H1 (cell line): ENCODE measurements at regions not wholly inside any gene's neighbourhood (a gene's known extent, or its start where the extent isn't known, plus 50 kb on each side); places are given as distances from the start of the nearest gene placed in this dataset.

Experiments used
- CTCF ChIA-PET: fragments of 300-600 bp; sonication (Branson Sonifier 250); formaldehyde crosslinking; loops from one replicate; lab custom pipeline; 2021; ENCODE audit not compliant: partially characterized antibody; lab: Charles Lee
- POLR2A ChIA-PET: fragments of 300-600 bp; sonication (Branson Sonifier 250); formaldehyde crosslinking; loops from one replicate; lab custom pipeline; 2021; ENCODE audit warnings: inconsistent platforms; ENCODE audit not compliant: partially characterized antibody; lab: Charles Lee
- DNase-seq, 2 experiments: peaks; one replicate each; pipeline versions ENCODE4 v3.0.0 to v3.0.0-alpha.2; 2010 to 2022; ENCODE audit warnings: low spot score in 2 of 2, low read depth in 1 of 2, mixed read lengths in 1 of 2
- FAIRE-seq: peaks from 2 replicates; lab custom pipeline; 2011; peaks lifted over from hg19 to GRCh38; lab: Jason Lieb, UNC
- H2AFZ ChIP-seq: 2 replicates; pipeline ENCODE4 v1.8.1; 2012; ENCODE audit warnings: low read length, inconsistent platforms
- H2AK5ac ChIP-seq: 2 replicates; pipeline ENCODE4 v1.6.1; 2013; ENCODE audit warnings: low read depth, low read length
- H2BK120ac ChIP-seq: replicated peaks from 2 replicates; pipeline ENCODE3; 2013; ENCODE audit warnings: low read depth, low read length, inconsistent platforms
- H2BK12ac ChIP-seq: 2 replicates; pipeline ENCODE4 v1.6.1; 2013; ENCODE audit warnings: low read depth, low read length
- H2BK15ac ChIP-seq: 2 replicates; pipeline ENCODE4 v1.6.1; 2013; ENCODE audit warnings: low read length
- H2BK20ac ChIP-seq: 2 replicates; pipeline ENCODE4 v1.6.1; 2013; ENCODE audit warnings: low read length
- H2BK5ac ChIP-seq: 2 replicates; pipeline ENCODE4 v1.6.1; 2013; ENCODE audit warnings: low read depth, low read length
- H3K14ac ChIP-seq: 2 replicates; pipeline ENCODE4 v1.6.1; 2013; ENCODE audit warnings: inconsistent platforms; ENCODE audit not compliant: insufficient read length
- H3K18ac ChIP-seq: 2 replicates; pipeline ENCODE4 v1.6.1; 2013; ENCODE audit warnings: low read length; ENCODE audit errors: extremely low read depth
- H3K23ac ChIP-seq: 2 replicates; pipeline ENCODE4 v1.6.1; 2013; ENCODE audit warnings: inconsistent platforms; ENCODE audit not compliant: insufficient read length
- H3K23me2 ChIP-seq: 2 replicates; pipeline ENCODE4 v1.6.1; 2013; ENCODE audit warnings: low read depth, low read length
- H3K27ac ChIP-seq: 2 replicates; pipeline ENCODE4 v1.6.1; 2011; ENCODE audit warnings: low read depth, low read length, inconsistent platforms
- H3K27me3 ChIP-seq, 4 experiments: replicated peaks in 1 of 4; 1 replicate in 1 of 4; 2 replicates in 3 of 4; pipeline versions ENCODE4 v1.6.1 to v1.8.1; 2011 to 2013; ENCODE audit warnings: low read length in 3 of 4, mild to moderate bottlenecking in 3 of 4, inconsistent platforms in 2 of 4, mixed read lengths in 2 of 4, moderate library complexity in 1 of 4; ENCODE audit not compliant: control insufficient read depth in 3 of 4, insufficient read depth in 3 of 4; ENCODE audit errors: extremely low read depth in 1 of 4
- H3K36me3 ChIP-seq, 4 experiments: 2 replicates each; pipeline versions ENCODE4 v1.6.1 to v1.8.1; 2011 to 2013; ENCODE audit warnings: mild to moderate bottlenecking in 4 of 4, low read length in 3 of 4, moderate library complexity in 2 of 4, control low read depth in 1 of 4, inconsistent platforms in 1 of 4; ENCODE audit not compliant: insufficient read depth in 4 of 4, control insufficient read depth in 2 of 4
- H3K4ac ChIP-seq: replicated peaks from 2 replicates; pipeline ENCODE3; 2013; ENCODE audit warnings: low read length, low read depth, mixed read lengths, inconsistent platforms; ENCODE audit not compliant: insufficient read length
- H3K4me1 ChIP-seq, 4 experiments: replicated peaks in 1 of 4; 1 replicate in 1 of 4; 2 replicates in 3 of 4; pipeline versions ENCODE4 v1.6.1 to v1.8.1; 2011 to 2013; ENCODE audit warnings: low read length in 3 of 4, inconsistent platforms in 2 of 4, mixed read lengths in 1 of 4; ENCODE audit not compliant: insufficient read depth in 4 of 4, control insufficient read depth in 3 of 4
- H3K4me2 ChIP-seq, 2 experiments: 2 replicates each; pipeline versions ENCODE4 v1.6.1 to v1.8.1; 2011 to 2013; ENCODE audit warnings: low read depth in 2 of 2, low read length in 2 of 2, control low read depth in 1 of 2, inconsistent platforms in 1 of 2, mild to moderate bottlenecking in 1 of 2; ENCODE audit not compliant: insufficient read depth in 1 of 2
- H3K4me3 ChIP-seq, 4 experiments: fragments of 200-600, 300-600 bp in 1 of 4; sonication (generic), shearing (Covaris generic), sonication (Bioruptor Twin) in 1 of 4; 2 replicates each; pipeline versions ENCODE4 v1.5.1 to v1.8.1; 2011 to 2016; ENCODE audit warnings: low read length in 4 of 4, low read depth in 3 of 4, control low read depth in 2 of 4, inconsistent platforms in 2 of 4, mild to moderate bottlenecking in 2 of 4, mixed read lengths in 1 of 4, moderate library complexity in 1 of 4; ENCODE audit not compliant: insufficient read depth in 2 of 4; ENCODE audit errors: extremely low read depth in 1 of 4
- H3K56ac ChIP-seq: replicated peaks from 2 replicates; pipeline ENCODE3; 2013; ENCODE audit warnings: low read depth, mild to moderate bottlenecking, mixed read lengths, low read length, inconsistent platforms; ENCODE audit not compliant: insufficient read length
- H3K79me1 ChIP-seq: 2 replicates; pipeline ENCODE4 v1.6.1; 2013; ENCODE audit warnings: low read depth, low read length, control low read depth
- H3K79me2 ChIP-seq, 2 experiments: 2 replicates each; pipeline versions ENCODE4 v1.6.1 to v1.8.1; 2012 to 2013; ENCODE audit warnings: low read length in 2 of 2, mild to moderate bottlenecking in 2 of 2, inconsistent platforms in 1 of 2; ENCODE audit not compliant: insufficient read depth in 2 of 2, control insufficient read depth in 1 of 2
- H3K9ac ChIP-seq, 4 experiments: replicated peaks in 1 of 4; 1 replicate in 1 of 4; 2 replicates in 3 of 4; pipeline versions ENCODE4 v1.6.1 to v1.8.1; 2011 to 2013; ENCODE audit warnings: low read depth in 3 of 4, low read length in 3 of 4, control low read depth in 2 of 4, mild to moderate bottlenecking in 2 of 4, moderate library complexity in 2 of 4, inconsistent platforms in 1 of 4; ENCODE audit errors: extremely low read depth in 1 of 4
- H3K9me3 ChIP-seq, 2 experiments: 2 replicates each; pipeline versions ENCODE4 v1.6.1 to v1.8.1; 2012 to 2013; ENCODE audit warnings: mild to moderate bottlenecking in 2 of 2, moderate library complexity in 2 of 2, control low read depth in 1 of 2, inconsistent platforms in 1 of 2, low read depth in 1 of 2, low read length in 1 of 2, mixed read lengths in 1 of 2; ENCODE audit not compliant: insufficient read depth in 2 of 2
- H4K20me1 ChIP-seq, 2 experiments: replicated peaks in 1 of 2; 2 replicates each; pipeline versions ENCODE3 to v1.8.1; 2011 to 2013; ENCODE audit warnings: inconsistent platforms in 2 of 2, low read length in 2 of 2, mild to moderate bottlenecking in 1 of 2; ENCODE audit not compliant: insufficient read depth in 2 of 2, control insufficient read depth in 1 of 2
- H4K5ac ChIP-seq: 2 replicates; pipeline ENCODE4 v1.6.1; 2013; ENCODE audit warnings: low read length, low read depth, mixed read lengths, inconsistent platforms; ENCODE audit not compliant: insufficient read length
- H4K8ac ChIP-seq: 2 replicates; pipeline ENCODE4 v1.8.0; 2013; ENCODE audit warnings: mild to moderate bottlenecking, moderate library complexity, low read length, inconsistent platforms; ENCODE audit not compliant: insufficient read depth; ENCODE audit errors: extremely low read depth
- H4K91ac ChIP-seq: replicated peaks from 2 replicates; pipeline ENCODE3; 2013; ENCODE audit warnings: low read length, mixed read lengths, inconsistent platforms; ENCODE audit not compliant: insufficient read length
- SIX5 ChIP-seq: IDR thresholded peaks from 2 replicates; pipeline ENCODE4 v1.6.1; 2011; ENCODE audit warnings: mild to moderate bottlenecking, low read depth, low read length
- TEAD4 ChIP-seq: IDR thresholded peaks from 2 replicates; pipeline ENCODE4 v1.6.1; 2012; ENCODE audit warnings: low read depth, low read length, inconsistent platforms, mixed read lengths
- WGBS, 2 experiments: shearing (Covaris generic) in 1 of 2; methylation state at CpG; one replicate each; pipeline versions ENCODE4 v1.1.6 to v1.1.7; 2013 to 2015; ENCODE audit warnings: low lambda C conversion rate in 2 of 2, mixed read lengths in 2 of 2, inconsistent platforms in 1 of 2, low coverage in 1 of 2, missing lambda C conversion rate in 1 of 2; ENCODE audit not compliant: insufficient replicate concordance in 2 of 2, insufficient coverage in 1 of 2, insufficient read length in 1 of 2; ENCODE audit errors: extremely low coverage in 1 of 2, missing lambda C conversion rate in 1 of 2; 5-methylcytosine and 5-hydroxymethylcytosine counted together

- Histone ChIP-seq H4K20me1 (no peaks in the 10 kb centered on the region), H4K91ac (no peak overlapping the region), H3K27ac (no peak overlapping the region), H2BK15ac (no peak overlapping the region), H3K14ac (no peak overlapping the region), H3K4me2 (peak overlapping the region; percentile 47 to 52), H3K79me1 (no peaks in the 10 kb centered on the region), H4K8ac (no peak overlapping the region), H3K18ac (no peak overlapping the region), H3K79me2 (no peaks in the 10 kb centered on the region), H2BK20ac (no peak overlapping the region), H2AK5ac (no peak overlapping the region), H3K4me1 (peaks cover 0 to 9% (median 3%) of the 10 kb centered on the region in 4 experiments; a peak in 6 of 7 replicates), H3K4me3 (peak overlapping the region in 1 of 4 experiments; percentile 22; a peak in 2 of 8 replicates), H3K23ac (no peak overlapping the region), H4K5ac (peak overlapping the region; percentile 90), H3K9ac (no peak overlapping the region), H3K4ac (no peak overlapping the region), H3K27me3 (no peaks in the 10 kb centered on the region), H2BK5ac (no peak overlapping the region), H2BK12ac (no peak overlapping the region), H3K9me3 (no peaks in the 10 kb centered on the region), H3K56ac (no peak overlapping the region), H2AFZ (no peak overlapping the region), H2BK120ac (no peak overlapping the region), H3K36me3 (no peaks in the 10 kb centered on the region), H3K23me2 (no peaks in the 10 kb centered on the region)
- FAIRE-seq, result peak; percentile 19
- ChIA-PET POLR2A (no interaction called here), CTCF (no interaction called here)
- TF ChIP-seq SIX5 (no peak), TEAD4 (peak; percentile 61; the same call in 1 of the 2 replicates)
- WGBS, 2 experiments, result 5% methylated on average over 3 of the region's 3 CpGs; no CpG with 5 or more reads in 1 of the 2 experiments
- DNase-seq, result no peak
Measured at GRCh38 chr5:166624573-166624972, 1666.9 kb upstream of the WWC1 start.
